Pons (tissue), 1 donor: ENCODE measurements at regions not wholly inside any gene's neighbourhood (a gene's known extent, or its start where the extent isn't known, plus 50 kb on each side); places are given as distances from the start of the nearest gene placed in this dataset.
A peak's percentile ranks its signal among the peaks of the same experiment; 100 is the strongest.

Source experiments
- DNase-seq: peaks from one replicate; pipeline ENCODE4 v3.0.0-alpha.2; 2016; ENCODE audit warnings: low spot score

GRCh38 chr9:84393266-84393950 is 52.9 kb upstream of the SLC28A3 start:
- DNase-seq, result no peak

GRCh38 chr9:84394036-84394435 is 53.5 kb upstream of the SLC28A3 start:
- no peak for DNase-seq

- DNase-seq, result peak; percentile 71
Measured at GRCh38 chr9:84397151-84397728, 56.7 kb upstream of the SLC28A3 start.

DNA sequence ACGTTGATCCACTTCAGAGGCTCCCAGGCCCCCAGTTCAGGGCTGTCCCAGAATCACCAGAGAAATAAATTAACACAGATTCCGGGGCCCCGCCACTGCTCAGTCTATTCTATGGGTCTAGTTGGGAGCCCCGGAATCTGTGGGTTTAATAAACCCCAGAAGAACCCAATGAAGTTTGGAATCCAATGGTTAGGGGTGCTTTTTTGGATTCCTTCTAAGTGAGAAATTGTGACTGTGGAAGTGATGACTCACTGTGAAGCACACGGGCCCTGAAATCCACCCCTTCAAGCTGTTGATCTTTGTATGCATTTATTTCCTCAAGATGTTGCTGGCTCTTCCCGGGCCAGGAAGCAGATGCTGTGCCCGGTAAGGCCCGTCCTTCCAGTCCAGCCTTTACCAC is 57.3 kb upstream of the SLC28A3 start:
- DNase-seq, result no peak

GRCh38 chr9:84402517-84402916 is 62.0 kb upstream of the SLC28A3 start:
- no peak for DNase-seq

DNA sequence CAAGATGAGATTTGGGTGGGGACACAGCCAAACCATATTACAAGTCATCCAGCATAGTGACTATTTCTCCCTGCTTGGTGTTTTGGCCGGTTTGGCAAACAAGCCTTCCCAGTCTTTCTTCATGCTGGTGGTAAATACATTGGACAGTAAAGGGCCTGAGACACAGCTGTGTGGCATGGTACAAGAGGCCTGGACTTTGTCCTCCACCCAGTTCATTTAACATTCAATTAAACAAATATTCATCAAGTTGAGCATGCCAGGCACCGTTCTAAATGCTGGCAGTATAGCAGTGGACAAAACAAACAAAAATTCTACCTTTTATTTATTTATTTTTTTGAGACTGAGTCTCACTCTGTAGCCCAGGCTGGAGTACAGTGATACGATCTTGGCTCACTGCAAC is 62.7 kb upstream of the SLC28A3 start:
- no peak for DNase-seq

DNA sequence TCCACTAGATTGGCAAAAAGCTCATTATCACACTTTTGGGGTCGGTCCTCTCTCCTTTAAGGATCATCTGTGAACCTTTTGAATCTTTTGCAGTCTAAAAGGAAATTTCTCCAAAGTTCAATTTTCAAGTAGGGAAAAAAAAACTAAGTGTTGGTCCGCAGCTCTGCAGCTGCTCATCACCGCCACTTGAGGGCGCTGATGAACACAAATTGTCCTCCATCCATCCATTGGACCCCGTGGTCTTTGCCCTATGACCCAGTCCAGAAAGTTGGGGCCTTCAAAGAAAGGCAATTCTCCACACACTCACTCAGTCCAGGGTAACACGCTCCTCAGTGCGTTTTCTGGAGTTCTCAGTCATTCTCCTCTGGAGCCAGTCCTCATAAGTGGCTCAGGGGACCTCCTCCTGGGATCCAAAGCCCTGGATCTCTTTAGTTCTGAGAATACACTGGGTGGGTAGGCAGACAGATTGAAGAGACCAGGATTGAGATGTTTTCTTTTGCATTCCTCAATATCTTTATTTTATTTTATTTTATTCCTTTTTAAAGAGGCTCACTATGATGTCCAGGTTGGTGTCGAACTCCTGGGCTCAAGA is 63.6 kb upstream of the SLC28A3 start:
- no peak for DNase-seq

- no peak for DNase-seq
Measured at GRCh38 chr9:84405667-84406066, 65.1 kb upstream of the SLC28A3 start.

DNA sequence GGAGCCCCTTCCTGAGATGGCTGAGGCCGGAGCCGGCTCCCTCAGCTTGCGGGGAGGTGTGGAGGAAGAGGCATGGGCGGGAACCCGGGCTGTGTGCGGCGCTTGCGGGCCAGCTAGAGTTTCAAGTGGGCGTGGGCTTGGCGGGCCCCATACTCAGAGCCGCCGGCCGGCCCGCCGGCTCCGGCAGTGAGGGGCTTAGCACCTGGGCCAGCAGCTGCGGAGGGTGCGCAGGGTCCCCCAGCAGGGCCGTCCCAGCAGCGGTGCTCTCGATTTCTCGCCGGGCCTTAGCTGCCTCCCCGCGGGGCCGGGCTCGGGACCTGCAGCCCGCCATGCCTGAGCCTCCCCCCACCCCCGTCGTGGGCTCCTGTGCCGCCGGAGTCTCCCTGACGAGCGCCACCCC is 67.9 kb upstream of the SLC28A3 start:
- DNase-seq, result no peak

- no peak for DNase-seq
Measured at GRCh38 chr9:84411683-84412267, 71.2 kb upstream of the SLC28A3 start.

DNA sequence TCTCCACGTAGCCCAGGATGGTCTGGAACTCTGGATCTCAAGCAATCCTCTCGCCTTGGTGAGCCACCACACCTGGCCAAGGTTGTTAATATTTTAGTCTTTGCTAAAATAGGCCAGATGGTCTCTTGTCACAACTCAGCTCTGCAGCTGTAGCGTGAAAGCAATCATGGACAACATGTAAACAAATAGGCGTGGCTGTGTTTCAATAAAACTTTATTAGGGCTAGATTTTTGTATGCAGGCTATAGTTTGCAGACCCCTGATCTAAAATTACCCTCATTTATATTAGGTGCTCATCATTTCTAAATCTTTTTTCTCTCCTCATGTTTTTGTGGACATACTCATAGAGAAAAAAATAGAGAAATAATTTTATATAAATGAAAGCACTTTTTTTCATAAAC is 72.1 kb upstream of the SLC28A3 start:
- DNase-seq, result no peak

- no peak for DNase-seq
Measured at GRCh38 chr9:84413301-84413700, 72.7 kb upstream of the SLC28A3 start.

DNA sequence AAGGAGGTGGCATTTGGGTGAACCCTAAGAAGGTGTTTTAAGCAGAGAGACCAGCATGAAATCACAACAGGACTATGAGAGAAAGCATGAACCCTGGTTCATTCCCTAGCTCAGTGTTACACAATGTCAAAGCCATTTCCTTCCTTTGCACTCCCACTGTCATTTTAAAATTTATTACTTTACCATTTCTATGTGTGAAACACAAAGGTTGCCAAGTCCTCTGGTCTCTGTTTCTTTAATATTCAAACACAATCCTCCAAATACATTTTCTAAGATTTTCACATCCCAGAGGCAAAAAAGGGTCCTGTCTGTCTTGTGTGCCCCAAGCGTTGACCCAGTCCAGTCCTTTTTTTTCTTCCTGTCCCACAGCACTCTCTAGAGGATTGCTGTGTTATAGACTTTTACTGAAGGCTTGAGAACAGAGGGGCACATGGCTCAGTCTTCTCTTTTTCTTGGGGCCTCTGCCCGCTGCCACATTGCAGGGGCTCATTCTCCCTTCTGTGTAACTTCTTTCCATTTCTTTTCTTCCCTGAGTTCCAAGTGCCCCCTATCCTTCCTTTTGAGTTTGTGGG is 78.6 kb upstream of the SLC28A3 start:
- no peak for DNase-seq

GRCh38 chr9:84424931-84425330 is 84.4 kb upstream of the SLC28A3 start:
- no peak for DNase-seq

DNA sequence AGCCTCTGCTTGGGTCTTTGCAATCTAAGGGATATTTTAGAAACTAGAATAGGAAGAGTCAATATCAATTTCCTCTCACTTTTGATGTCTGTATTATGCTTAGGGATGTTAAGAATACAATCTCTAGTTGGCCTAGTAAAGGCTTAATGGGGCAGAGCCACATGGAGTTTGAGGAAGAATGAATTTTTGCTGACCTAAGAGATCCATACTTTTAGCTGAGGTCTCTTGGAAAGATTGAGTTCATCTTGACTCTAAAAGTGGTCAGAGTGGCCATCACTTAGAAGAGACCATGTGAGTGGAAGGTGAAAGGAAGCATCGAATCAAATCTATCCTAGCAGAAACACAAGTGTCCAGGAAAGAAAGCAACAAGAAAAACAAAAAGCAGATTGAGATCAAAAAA is 92.2 kb upstream of the SLC28A3 start:
- DNase-seq, result no peak

DNA sequence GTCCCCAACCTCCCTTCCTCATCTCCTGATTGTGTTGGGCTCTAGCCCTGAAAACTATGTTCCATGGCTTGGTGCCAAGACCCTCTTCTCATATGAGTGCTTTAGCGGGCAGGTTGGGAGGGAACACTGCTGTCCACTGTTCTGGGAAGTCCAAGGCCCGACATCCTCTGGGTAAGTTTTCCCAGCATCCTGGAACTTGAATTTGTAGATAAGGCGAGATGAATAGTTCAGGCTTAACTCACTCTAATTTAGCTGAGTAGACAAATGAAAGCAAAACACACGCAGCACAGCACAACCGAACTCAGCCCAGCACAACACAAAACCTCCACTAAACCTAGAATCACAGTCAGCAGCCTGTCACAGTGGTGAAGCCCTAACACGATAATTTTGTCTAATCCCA is 95.3 kb upstream of the SLC28A3 start:
- DNase-seq, result no peak

DNA sequence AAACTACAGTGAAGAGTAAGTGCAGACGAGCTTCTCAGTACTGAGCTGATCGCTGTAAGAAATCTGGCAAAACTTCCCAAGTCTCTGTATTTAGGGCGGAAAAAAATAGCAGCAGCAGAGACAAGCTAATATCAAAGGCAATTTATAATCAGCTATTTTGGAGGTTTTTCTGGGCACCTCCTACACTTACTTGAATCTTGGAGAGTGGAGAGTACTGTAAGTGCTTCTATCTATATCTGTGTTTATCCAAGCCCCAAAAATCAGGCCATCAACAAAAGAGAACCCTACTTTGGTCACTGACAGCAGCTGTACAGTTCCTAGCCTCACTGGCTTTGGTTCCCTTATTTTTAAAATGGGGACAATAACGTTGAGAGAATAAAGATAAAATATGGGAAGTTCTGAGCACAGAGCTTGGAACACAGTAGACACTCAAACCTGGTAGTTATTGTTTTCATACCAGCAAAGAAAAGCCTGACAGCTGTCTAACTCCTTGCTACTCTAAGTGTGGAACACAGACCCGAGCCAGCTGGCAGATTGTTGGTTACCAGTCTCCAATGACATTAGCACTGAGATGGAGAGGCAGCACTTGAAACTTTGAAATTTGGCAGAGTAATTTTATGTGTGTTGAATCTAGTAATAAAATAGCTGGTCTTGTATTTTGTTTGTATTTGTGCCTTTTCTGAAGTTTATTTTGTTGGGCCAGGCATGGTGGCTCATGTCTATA is 96.0 kb upstream of the SLC28A3 start:
- peak; percentile 1 for DNase-seq

- DNase-seq, result no peak
Measured at GRCh38 chr9:84438391-84438790, 97.8 kb upstream of the SLC28A3 start.

DNA sequence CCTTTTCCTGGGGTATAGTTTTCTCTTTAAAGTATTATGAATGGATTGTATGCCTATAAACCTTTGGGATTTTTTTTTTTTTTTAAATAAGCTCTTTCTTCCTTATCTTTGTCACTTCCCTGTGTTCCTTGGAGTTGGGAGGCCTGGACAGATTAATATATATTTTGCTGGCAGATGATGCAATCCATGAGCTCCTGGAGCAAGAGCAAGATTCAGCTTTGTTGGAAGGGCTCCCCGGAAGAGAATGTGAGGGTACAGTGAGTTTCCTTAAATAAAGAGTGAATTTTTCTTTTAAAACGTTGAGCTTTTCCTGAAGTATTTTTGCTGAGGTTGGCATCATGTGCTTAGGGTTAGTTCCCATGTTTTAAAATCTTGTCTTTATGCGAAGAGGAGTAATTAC is 98.7 kb upstream of the SLC28A3 start:
- no peak for DNase-seq

DNA sequence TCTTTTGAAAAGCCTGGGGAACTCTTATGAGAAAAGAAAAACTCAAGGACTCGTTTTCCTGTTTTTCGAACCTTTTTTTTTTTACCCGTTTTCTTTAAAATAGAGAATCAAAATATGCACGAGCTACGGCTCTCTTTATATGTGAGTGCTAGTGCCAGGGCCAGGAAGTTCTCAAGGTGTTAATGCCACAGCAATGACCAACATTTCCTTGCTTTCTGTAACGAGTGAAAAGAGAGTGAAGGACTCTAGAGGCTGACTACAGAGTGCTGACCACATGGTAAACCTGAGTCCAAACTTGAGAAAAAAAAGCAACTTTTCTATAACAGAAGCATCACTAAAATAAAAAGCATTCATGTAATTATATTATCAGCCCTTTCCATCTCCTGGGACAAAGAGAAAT is 102.2 kb upstream of the SLC28A3 start:
- DNase-seq, result no peak

DNA sequence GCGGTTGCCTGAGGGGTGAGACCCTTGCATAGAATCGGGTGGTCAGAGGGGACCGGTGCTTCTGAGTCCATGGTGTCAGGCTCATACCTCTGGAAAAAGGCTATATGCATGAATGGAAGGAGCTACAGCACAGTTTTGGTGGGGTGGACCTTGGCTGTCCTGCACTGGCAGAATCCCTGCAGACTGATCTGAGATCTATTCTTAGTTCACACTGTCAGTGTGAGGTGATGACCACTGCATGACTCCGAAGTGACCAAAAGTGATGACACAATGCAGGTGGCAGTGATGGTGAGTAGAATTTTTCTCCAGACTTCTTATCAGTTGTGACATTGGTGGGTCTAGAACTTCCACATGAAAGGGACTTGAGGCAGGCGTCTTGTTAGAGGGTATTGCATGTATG is 105.2 kb upstream of the SLC28A3 start:
- DNase-seq, result no peak

GRCh38 chr9:84447305-84447704 is 106.7 kb upstream of the SLC28A3 start:
- DNase-seq, result no peak
